NCI-H2227 (cell line): ENCODE measurements at regions not wholly inside any gene's neighbourhood (a gene's known extent, or its start where the extent isn't known, plus 50 kb on each side); places are given as distances from the start of the nearest gene placed in this dataset.
A peak's percentile ranks its signal among the peaks of the same experiment; 100 is the strongest.
"Not testable (repeated sequence)": the region's sequence is repeated elsewhere in the genome, so short reads cannot be mapped to it uniquely, and the experiment has no call there.

ENCODE experiments used
- DNase-seq: peaks from one replicate; lab custom pipeline; 2025; ENCODE audit not compliant: unreplicated experiment; lab: John Stamatoyannopoulos, UW

DNA sequence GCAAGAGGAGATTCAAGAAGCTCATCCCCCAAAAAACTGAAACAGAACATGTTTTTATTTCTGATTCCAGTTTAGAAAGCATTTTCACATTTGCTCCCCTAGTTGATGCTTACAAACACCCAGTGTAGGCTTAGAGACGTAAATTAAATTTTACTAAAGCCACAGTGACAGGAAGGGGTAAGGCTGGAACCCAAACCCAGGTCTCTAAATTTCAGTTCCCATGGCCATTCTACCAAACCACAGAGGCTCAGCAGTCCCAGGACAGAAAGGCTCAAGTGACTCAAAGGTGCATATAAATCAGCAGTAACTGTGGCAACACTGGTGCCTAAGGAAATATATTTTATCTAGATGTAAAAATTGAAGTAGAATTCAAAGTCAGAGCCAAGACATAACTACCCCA lies 128.7 kb downstream of the CEP120 start:
- DNase-seq = no peak

GRCh38 chr5:123289210-123289609 lies 134.0 kb downstream of the CEP120 start:
- no peak for DNase-seq

GRCh38 chr5:123287881-123288280 lies 135.3 kb downstream of the CEP120 start:
- no peak for DNase-seq

- no peak for DNase-seq
These were observed 136.3 kb downstream of the CEP120 start for GRCh38 chr5:123286891-123287290.

DNA sequence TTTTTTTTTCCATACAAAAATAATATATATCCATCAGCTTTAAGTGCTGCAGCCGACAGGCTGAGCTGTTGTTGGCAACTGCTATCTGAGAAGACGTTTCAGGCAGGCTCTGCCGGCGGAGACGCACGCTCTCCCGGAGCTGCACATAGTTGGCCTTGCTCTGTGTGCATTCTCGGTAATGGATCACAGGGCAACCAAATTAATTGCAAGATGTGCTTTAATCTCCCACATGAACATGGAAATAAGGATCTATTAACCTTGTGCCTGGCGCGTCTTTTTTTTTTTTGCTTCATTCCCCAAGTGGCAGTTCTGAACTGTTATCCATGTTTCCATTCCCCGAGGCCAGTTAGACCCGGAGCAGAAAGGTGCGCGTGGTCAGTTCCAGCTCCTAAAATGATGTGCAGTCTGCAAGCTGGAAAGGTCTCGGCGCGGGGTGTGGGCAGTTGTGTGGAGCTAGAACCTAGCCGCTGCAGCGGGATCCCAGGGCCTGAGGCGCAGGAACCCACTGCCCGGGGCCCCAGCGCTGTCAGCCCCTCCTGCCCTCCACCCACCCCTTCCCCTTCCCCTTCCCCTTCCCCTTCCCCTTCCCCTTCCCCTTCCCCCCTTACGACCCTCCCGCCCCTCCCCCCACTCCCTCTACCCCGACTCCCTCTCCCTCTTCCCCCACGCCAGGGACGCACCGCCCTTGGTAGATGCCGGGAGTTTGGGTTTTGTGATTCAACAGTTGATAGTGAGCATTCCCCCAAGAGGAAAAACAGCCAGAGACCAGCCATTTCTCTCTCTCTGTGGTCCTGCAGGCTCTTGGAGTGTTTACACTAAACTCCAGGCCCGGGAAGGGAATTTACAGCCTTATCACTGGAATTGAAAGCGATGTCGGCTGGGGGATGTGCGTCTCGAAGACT lies 137.8 kb downstream of the CEP120 start:
- peak; percentile 43 for DNase-seq

- no peak for DNase-seq
These were observed 139.7 kb downstream of the CEP120 start for GRCh38 chr5:123283499-123283898.

GRCh38 chr5:123283031-123283430 lies 140.2 kb downstream of the CEP120 start:
- DNase-seq = no peak

DNA sequence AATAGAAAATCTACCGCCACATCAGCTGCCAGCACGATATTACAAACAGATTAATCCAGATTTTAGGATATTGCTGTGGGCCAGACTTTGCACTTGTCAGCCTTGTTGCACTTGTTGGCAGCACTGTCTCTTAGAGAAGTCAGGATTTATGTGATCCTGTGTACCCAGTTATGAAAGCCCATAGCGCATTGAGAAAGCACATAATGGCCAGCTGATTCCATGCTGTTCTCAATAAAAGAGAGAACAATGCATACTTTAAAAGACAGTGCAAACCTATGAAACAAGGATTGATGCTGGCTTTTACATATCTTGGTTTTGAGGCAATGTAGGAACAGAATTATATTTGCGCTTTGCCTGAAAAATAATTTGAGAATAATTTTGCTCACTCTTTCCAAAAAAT lies 140.8 kb downstream of the CEP120 start:
- DNase-seq = no peak

GRCh38 chr5:123280854-123281253 lies 142.3 kb downstream of the CEP120 start:
- not testable (repeated sequence) for DNase-seq

- no peak for DNase-seq
These were observed 144.1 kb downstream of the CEP120 start for GRCh38 chr5:123279136-123279535.

DNA sequence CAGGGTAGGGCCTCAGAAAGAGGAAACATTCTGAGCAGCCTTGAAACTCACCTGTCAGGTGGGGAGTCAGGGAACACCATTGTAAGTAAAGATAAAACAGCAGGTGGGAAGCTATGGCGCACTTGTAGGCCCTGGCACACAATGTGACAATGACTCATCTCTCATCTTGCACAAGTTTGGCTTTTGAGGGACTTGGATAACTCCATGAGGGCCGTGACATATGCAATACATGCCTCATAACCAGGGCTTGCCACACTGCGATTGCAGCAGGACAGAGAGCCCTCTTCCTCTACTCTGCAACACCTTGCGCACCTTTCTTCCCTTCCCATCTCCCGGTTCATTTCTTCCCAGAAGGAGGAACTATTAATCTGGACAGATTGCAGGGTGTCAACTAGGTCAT lies 144.9 kb downstream of the CEP120 start:
- no peak for DNase-seq

DNA sequence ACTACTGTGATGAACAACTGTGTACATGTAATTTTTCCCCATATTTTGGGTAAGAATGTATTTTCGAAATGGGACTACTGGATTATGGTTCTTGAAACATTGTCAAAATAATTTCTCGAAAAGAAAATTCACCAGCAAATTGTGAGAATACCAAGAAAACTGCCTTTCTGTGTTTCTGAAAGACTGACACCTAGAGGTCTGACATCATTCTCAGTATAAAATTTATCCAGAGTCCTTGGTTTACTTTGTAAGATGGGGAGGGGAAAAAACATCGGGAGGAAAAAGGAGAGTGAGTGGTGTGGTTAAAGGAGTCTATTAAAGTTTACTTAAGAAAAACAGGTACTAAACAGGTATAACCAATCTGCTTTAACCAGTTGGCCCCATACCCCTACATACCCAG lies 149.2 kb downstream of the CEP120 start:
- no peak for DNase-seq

- no peak for DNase-seq
These were observed 150.1 kb downstream of the CEP120 start for GRCh38 chr5:123273095-123273494.

GRCh38 chr5:123269851-123270250 lies 153.4 kb downstream of the CEP120 start:
- no peak for DNase-seq

DNA sequence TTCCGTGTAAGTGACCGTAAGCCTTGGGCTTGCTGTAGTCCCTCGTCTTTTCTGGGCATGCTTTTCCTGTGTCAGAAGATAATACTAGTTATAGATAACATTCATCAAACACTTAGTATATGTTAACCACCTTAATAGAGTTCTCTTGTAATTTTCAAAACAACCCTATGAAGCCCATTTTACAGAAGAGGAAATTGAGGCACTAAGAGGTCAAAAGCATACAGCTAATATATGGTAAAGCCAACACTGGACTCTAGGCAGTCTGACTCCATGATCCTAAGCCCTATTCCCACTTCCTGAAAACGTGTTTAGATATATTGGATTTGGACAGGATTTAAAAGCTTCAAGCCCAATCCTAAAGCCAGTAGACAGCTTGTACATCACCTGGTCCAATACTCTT lies 153.8 kb downstream of the CEP120 start:
- no peak for DNase-seq

DNA sequence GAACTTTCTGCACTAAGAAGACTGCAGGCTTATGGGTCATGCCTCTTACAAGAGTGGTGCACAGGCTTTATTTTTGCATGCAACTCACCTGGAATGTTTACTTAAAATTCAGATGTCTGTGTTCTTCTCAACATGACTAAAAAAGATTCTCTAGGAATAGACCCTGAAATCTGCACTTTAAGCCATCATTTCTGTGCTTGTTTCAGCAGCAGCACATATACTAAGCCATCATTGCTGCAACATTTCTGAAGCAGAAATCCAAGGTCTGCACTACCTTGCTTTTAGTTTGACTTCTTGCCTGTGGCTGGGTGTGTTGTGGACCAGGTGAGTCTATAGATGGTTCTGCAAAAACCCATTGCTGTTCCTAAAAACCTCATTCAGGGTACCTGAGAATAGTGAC lies 156.8 kb downstream of the CEP120 start:
- DNase-seq = no peak

- DNase-seq = peak; percentile 3
These were observed 157.7 kb downstream of the CEP120 start for GRCh38 chr5:123265551-123265950.

DNA sequence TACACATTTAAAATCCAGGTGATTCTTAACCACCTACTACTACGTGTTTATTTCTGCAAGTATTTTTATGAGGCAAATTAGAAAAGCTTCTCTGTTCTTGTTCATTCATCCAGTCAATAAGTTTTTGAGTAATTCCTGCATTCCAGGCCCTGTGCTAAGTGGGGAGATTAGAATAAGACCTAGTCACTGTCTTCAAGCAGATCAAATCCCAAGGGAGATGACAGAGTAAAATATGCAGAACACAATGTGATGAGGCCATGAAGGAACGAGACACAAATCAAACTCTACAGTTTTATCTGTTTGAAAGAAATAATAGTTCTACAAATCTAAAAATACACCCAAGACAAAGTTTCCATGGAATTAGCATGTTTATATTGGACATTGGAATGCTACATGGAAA lies 158.8 kb downstream of the CEP120 start:
- no peak for DNase-seq

DNA sequence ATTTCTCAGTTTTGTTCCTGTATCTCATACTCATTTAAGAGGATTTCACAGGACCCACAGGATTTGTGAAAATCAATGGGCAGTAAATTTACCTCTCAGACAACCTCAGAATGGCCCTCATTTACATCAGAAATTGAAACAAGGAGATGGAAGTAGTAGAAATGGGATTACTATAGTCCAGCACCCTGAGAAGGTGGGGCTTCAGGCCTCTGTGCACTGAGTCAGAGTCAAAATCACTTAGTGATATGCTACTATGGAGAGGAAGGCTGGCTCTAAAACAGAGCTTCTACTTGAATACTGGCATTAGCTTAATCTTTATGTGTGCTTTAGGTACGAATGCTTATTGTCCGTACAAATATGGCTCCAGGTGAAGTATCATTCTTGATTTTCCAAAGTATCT lies 159.3 kb downstream of the CEP120 start:
- no peak for DNase-seq

DNA sequence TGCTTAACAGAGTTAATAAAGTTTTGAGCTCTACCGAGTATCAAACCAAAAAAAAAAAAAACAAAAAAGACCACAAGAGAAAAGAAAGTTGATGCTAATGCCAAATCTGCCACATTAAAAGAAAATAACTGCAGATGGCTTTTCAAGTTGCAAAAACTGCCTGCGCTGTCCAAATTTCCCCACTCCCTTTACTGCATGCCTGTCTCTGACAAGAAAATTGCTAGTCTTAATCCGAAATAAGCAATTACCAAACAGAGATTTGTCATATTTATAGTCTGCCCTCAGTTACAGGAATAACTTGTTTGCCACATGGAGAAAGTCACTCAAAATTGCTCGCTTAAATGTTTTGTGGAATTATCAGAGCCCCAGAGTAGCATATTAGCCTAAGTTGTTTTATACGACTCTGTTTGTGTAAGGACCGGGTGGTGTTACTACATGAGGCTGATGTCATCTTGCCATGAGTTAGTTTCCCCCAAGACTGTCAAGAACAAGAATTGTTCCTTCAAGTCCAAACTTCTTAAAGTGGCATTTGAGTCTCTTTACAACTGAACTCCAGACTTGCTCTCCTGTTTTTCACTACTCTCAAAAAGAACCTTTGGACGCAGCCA lies 160.9 kb downstream of the CEP120 start:
- no peak for DNase-seq

- no peak for DNase-seq
These were observed 161.5 kb downstream of the CEP120 start for GRCh38 chr5:123261752-123262151.

DNA sequence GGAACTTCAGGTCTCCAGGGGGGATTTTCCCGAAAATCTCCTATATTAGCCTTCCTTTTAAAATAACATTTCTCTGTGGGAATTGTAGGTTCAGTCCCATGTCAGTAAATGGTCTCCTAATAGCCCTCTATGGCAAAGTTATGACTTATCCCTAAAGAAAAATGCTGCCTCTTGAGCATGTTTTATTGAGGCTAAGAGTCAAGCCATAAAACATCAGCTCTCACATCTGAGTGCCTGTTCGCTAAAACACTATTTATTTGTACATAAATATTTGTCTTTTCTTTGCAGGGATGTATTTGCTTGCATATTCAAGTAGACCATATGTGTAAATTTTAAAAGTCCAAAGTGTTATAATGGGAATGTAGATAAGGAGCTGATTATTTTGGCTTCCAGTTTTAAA lies 160.4 kb downstream of the PRDM6 start:
- DNase-seq = no peak

GRCh38 chr5:123245689-123246088 lies 156.6 kb downstream of the PRDM6 start:
- DNase-seq = no peak
